ENCODE measurements at regions not wholly inside any gene's neighbourhood (a gene's known extent, or its start where the extent isn't known, plus 50 kb on each side); places are given as distances from the start of the nearest gene placed in this dataset.

- TF ChIP-seq CTCF (IDR thresholded peaks at IDR 0.05) = no peak
- no peak for TF ChIP-seq POLR2AphosphoS5 (IDR thresholded peaks at IDR 0.05)
- TF ChIP-seq POLR2A (IDR thresholded peaks at IDR 0.05) = no peak
- no peak for TF ChIP-seq EP300 (IDR thresholded peaks at IDR 0.05)
Measured at GRCh38 chr3:7960601-7961000, 541.0 kb upstream of the LMCD1 start.

Data from upper lobe of left lung (tissue), 4 donors.